Progenitor cell of endocrine pancreas (in vitro differentiated cells): ENCODE measurements at regions not wholly inside any gene's neighbourhood (a gene's known extent, or its start where the extent isn't known, plus 50 kb on each side); places are given as distances from the start of the nearest gene placed in this dataset.
"Not testable (repeated sequence)": the region's sequence is repeated elsewhere in the genome, so short reads cannot be mapped to it uniquely, and the experiment has no call there.

Experiments used
- DNase-seq: peaks from one replicate; pipeline ENCODE4 v3.0.0; 2021; ENCODE audit warnings: low spot score; ENCODE audit not compliant: unreplicated experiment
- H3K27ac Mint-ChIP-seq: 2 replicates; pipeline ENCODE4 v1.8.0; 2021; ENCODE audit warnings: mild to moderate bottlenecking, moderate library complexity, mixed read lengths
- H3K27me3 Mint-ChIP-seq: 2 replicates; pipeline ENCODE4 v1.8.0; 2021; ENCODE audit warnings: mixed read lengths
- H3K36me3 Mint-ChIP-seq: 2 replicates; pipeline ENCODE4 v1.8.0; 2022; ENCODE audit warnings: mixed read lengths; ENCODE audit not compliant: insufficient read depth
- H3K4me1 Mint-ChIP-seq: 2 replicates; pipeline ENCODE4 v1.8.0; 2021; ENCODE audit warnings: low read depth, mixed read lengths
- H3K4me3 Mint-ChIP-seq: 2 replicates; pipeline ENCODE4 v1.8.0; 2021; ENCODE audit warnings: low read depth, mild to moderate bottlenecking, moderate library complexity, mixed read lengths
- H3K9me3 Mint-ChIP-seq: 2 replicates; pipeline ENCODE4 v1.8.0; 2021; ENCODE audit warnings: low read depth, mixed read lengths
- TF ChIP-seq, protein P1 (sequence below): fragments of 200-600 bp; sonication (generic); IDR thresholded peaks from one replicate; pipeline ENCODE4 v1.5.0; 2021; ENCODE audit warnings: antibody characterized with exemption, mild to moderate bottlenecking; ENCODE audit not compliant: unreplicated experiment

- no peak for DNase-seq
Measured at GRCh38 chr3:174583396-174583795, 275.7 kb upstream of the NAALADL2 start.

GRCh38 chr3:174587137-174587536 lies 272.0 kb upstream of the NAALADL2 start:
- H3K27ac Mint-ChIP-seq, H3K27me3 Mint-ChIP-seq, DNase-seq, H3K36me3 Mint-ChIP-seq, H3K4me3 Mint-ChIP-seq, H3K4me1 Mint-ChIP-seq: not testable (repeated sequence)
- peaks cover 12% of the 10 kb centered on the region for H3K9me3 Mint-ChIP-seq

More at GRCh38 chr3:174583396-174583795, 275.7 kb upstream of the NAALADL2 start:
- Mint-ChIP-seq H3K4me1 (peaks cover 2% of the 10 kb centered on the region), H3K27ac (no peak overlapping the region), H3K27me3 (no peaks in the 10 kb centered on the region), H3K36me3 (peaks cover 2% of the 10 kb centered on the region), H3K4me3 (no peak overlapping the region), H3K9me3 (peaks cover 6% of the 10 kb centered on the region)
- TF ChIP-seq, protein P1, sequence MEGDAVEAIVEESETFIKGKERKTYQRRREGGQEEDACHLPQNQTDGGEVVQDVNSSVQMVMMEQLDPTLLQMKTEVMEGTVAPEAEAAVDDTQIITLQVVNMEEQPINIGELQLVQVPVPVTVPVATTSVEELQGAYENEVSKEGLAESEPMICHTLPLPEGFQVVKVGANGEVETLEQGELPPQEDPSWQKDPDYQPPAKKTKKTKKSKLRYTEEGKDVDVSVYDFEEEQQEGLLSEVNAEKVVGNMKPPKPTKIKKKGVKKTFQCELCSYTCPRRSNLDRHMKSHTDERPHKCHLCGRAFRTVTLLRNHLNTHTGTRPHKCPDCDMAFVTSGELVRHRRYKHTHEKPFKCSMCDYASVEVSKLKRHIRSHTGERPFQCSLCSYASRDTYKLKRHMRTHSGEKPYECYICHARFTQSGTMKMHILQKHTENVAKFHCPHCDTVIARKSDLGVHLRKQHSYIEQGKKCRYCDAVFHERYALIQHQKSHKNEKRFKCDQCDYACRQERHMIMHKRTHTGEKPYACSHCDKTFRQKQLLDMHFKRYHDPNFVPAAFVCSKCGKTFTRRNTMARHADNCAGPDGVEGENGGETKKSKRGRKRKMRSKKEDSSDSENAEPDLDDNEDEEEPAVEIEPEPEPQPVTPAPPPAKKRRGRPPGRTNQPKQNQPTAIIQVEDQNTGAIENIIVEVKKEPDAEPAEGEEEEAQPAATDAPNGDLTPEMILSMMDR: no peak

- DNase-seq: no peak
- H3K4me1 Mint-ChIP-seq: no peaks in the 10 kb centered on the region
- no peaks in the 10 kb centered on the region for H3K36me3 Mint-ChIP-seq
- TF ChIP-seq, protein P1: no peak
- H3K4me3 Mint-ChIP-seq: no peak overlapping the region
- no peaks in the 10 kb centered on the region for H3K27me3 Mint-ChIP-seq
- H3K27ac Mint-ChIP-seq: no peak overlapping the region
- H3K9me3 Mint-ChIP-seq: peaks cover 3% of the 10 kb centered on the region
Measured at GRCh38 chr3:174596447-174596982, 262.6 kb upstream of the NAALADL2 start.

DNA sequence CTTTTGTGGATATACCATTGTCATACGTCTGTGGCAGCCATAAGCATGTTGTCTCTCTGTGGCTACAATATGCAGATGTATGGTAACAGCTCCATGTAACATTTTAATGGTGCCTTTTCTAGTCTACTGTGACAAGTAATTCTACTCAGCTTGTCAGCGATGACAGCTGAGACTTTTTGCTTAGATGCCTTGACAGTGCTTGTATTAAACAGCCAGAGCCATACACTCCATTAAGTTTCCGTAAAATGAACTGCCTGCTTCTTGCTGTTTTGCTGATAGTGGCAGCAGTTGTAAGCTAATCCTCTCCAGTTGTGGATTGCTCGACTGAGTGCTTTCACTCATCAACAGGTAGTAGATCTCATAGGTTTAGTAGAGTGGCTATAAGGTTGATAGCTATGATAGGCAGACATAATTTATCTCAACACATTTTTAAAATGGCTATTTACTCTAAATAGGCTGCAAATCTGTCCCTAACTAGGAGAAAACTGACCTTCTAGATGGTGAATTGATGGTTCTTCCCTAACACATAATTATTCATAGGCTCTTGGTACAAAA lies 260.2 kb upstream of the NAALADL2 start:
- H3K4me1 Mint-ChIP-seq: no peaks in the 10 kb centered on the region
- DNase-seq: no peak
- no peak overlapping the region for H3K4me3 Mint-ChIP-seq
- no peak overlapping the region for H3K27ac Mint-ChIP-seq
- H3K9me3 Mint-ChIP-seq: peaks cover 7% of the 10 kb centered on the region
- TF ChIP-seq, protein P1: no peak
- no peaks in the 10 kb centered on the region for H3K36me3 Mint-ChIP-seq
- no peaks in the 10 kb centered on the region for H3K27me3 Mint-ChIP-seq

DNA sequence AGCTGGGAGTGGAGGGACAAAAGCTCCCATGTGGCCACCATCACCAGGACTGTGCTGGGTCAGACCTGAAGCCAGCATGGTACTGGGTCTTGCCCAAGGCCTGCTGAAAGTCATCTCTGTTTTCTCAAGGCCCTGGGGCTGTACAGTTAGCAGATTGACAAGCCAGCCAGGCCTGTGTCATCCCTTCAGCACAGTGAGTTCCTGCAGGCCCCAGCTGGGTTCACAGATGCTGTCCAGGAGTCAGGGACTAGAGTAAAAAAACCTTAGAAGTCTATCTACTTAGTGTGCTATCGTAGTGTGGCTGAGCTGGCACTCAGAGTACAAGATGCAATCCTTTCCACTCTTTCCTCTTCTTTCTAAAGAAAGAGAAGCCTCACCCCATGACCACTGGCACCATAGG lies 246.0 kb upstream of the NAALADL2 start:
- TF ChIP-seq, protein P1: no peak
- H3K27ac Mint-ChIP-seq: no peak overlapping the region
- no peak overlapping the region for H3K4me3 Mint-ChIP-seq
- H3K4me1 Mint-ChIP-seq: peaks cover 3% of the 10 kb centered on the region
- no peaks in the 10 kb centered on the region for H3K27me3 Mint-ChIP-seq
- H3K36me3 Mint-ChIP-seq: no peaks in the 10 kb centered on the region
- DNase-seq: no peak
- no peaks in the 10 kb centered on the region for H3K9me3 Mint-ChIP-seq

GRCh38 chr3:174614036-174614435 lies 245.1 kb upstream of the NAALADL2 start:
- no peaks in the 10 kb centered on the region for H3K27me3 Mint-ChIP-seq
- no peaks in the 10 kb centered on the region for H3K9me3 Mint-ChIP-seq
- no peak for DNase-seq
- H3K27ac Mint-ChIP-seq: no peak overlapping the region
- no peaks in the 10 kb centered on the region for H3K36me3 Mint-ChIP-seq
- TF ChIP-seq, protein P1: no peak
- no peak overlapping the region for H3K4me3 Mint-ChIP-seq
- peaks cover 3% of the 10 kb centered on the region for H3K4me1 Mint-ChIP-seq
